CD4-positive, alpha-beta memory T cell (primary cell): ENCODE measurements at regions not wholly inside any gene's neighbourhood (a gene's known extent, or its start where the extent isn't known, plus 50 kb on each side); places are given as distances from the start of the nearest gene placed in this dataset.

ENCODE experiments used
- CTCF ChIA-PET: fragments of 350-600 bp; sonication (Branson Sonifier 250); formaldehyde crosslinking; loops from one replicate; lab custom pipeline; 2021; ENCODE audit warnings: inconsistent platforms; ENCODE audit not compliant: partially characterized antibody; lab: Charles Lee
- POLR2A ChIA-PET: fragments of 350-600 bp; sonication (Branson Sonifier 250); formaldehyde crosslinking; loops from one replicate; lab custom pipeline; 2021; ENCODE audit not compliant: partially characterized antibody; lab: Charles Lee
- DNase-seq, 5 donors: peaks; one replicate each; pipeline versions ENCODE4 v3.0.0 to v3.0.0-alpha.2; 2020 to 2022; ENCODE audit warnings: mixed read lengths in 1 of 5
- H3K27ac ChIP-seq: one replicate; pipeline ENCODE4 v1.7.0; 2013; ENCODE audit warnings: low read depth, low read length
- H3K27me3 ChIP-seq: 2 replicates; pipeline ENCODE4 v1.7.0; 2013; ENCODE audit warnings: mild to moderate bottlenecking, low read length, moderate library complexity; ENCODE audit not compliant: insufficient read depth
- H3K36me3 ChIP-seq: 2 replicates; pipeline ENCODE4 v1.7.0; 2013; ENCODE audit warnings: mild to moderate bottlenecking, low read length, moderate library complexity; ENCODE audit not compliant: insufficient read depth
- H3K4me1 ChIP-seq: 2 replicates; pipeline ENCODE4 v1.7.0; 2013; ENCODE audit warnings: mild to moderate bottlenecking, low read length, moderate library complexity; ENCODE audit not compliant: insufficient read depth
- H3K4me3 ChIP-seq, 2 donors: one replicate each; pipeline ENCODE4 v1.7.0; 2013; ENCODE audit warnings: low read length in 2 of 2, mild to moderate bottlenecking in 1 of 2
- H3K9me3 ChIP-seq, 2 donors: one replicate each; pipeline ENCODE4 v1.7.0; 2013; ENCODE audit warnings: low read length in 2 of 2, control low read depth in 1 of 2; ENCODE audit not compliant: control insufficient read depth in 1 of 2
- H3K27ac Mint-ChIP-seq, 7 donors: one replicate each; pipeline ENCODE4 v1.8.0; 2020 to 2021; ENCODE audit warnings: mixed read lengths in 7 of 7, mild to moderate bottlenecking in 6 of 7, inconsistent platforms in 3 of 7, moderate library complexity in 3 of 7
- H3K27me3 Mint-ChIP-seq, 2 donors: one replicate each; pipeline ENCODE4 v1.8.0; 2020 to 2021; ENCODE audit warnings: mixed read lengths in 2 of 2
- H3K36me3 Mint-ChIP-seq, 2 donors: one replicate each; pipeline ENCODE4 v1.8.0; 2020 to 2021; ENCODE audit warnings: mixed read lengths in 2 of 2, inconsistent platforms in 1 of 2, mild to moderate bottlenecking in 1 of 2
- H3K4me1 Mint-ChIP-seq, 4 donors: one replicate each; pipeline ENCODE4 v1.8.0; 2020 to 2021; ENCODE audit warnings: mixed read lengths in 4 of 4, mild to moderate bottlenecking in 1 of 4
- H3K4me3 Mint-ChIP-seq, 8 donors: one replicate each; pipeline ENCODE4 v1.8.0; 2020 to 2021; ENCODE audit warnings: mixed read lengths in 8 of 8, mild to moderate bottlenecking in 7 of 8, moderate library complexity in 6 of 8, inconsistent platforms in 3 of 8
- H3K9me3 Mint-ChIP-seq, 8 donors: one replicate each; pipeline ENCODE4 v1.8.0; 2020 to 2021; ENCODE audit warnings: mixed read lengths in 8 of 8, mild to moderate bottlenecking in 5 of 8, inconsistent platforms in 3 of 8, moderate library complexity in 1 of 8
- intact Hi-C: fragments of 100-400 bp; cut with micrococcal nuclease; formaldehyde crosslinking; loops from one replicate; pipeline ENCODE4 v1.15.1; 2023

GRCh38 chr5:145687943-145688342 lies 147.2 kb downstream of the PRELID2 start:
- no peak for DNase-seq
- no peaks in the 10 kb centered on the region for H3K4me1 ChIP-seq
- peaks cover 0 to 3% (median 0%) of the 10 kb centered on the region in 8 donors for H3K9me3 Mint-ChIP-seq
- intact Hi-C loops, result no loop called here
- no peak overlapping the region for H3K27ac Mint-ChIP-seq
- H3K4me3 ChIP-seq, result no peak overlapping the region
- H3K27me3 Mint-ChIP-seq, result no peaks in the 10 kb centered on the region
- no peaks in the 10 kb centered on the region for H3K27me3 ChIP-seq
- ChIA-PET POLR2A (no interaction called here), CTCF (no interaction called here)
- no peaks in the 10 kb centered on the region for H3K36me3 Mint-ChIP-seq
- H3K9me3 ChIP-seq, result no peaks in the 10 kb centered on the region
- no peaks in the 10 kb centered on the region for H3K36me3 ChIP-seq
- no peak overlapping the region for H3K27ac ChIP-seq
- no peak overlapping the region for H3K4me3 Mint-ChIP-seq
- H3K4me1 Mint-ChIP-seq, result no peaks in the 10 kb centered on the region

GRCh38 chr5:145685417-145685816 lies 149.7 kb downstream of the PRELID2 start:
- H3K27me3 Mint-ChIP-seq, result no peaks in the 10 kb centered on the region
- H3K36me3 Mint-ChIP-seq, result no peaks in the 10 kb centered on the region
- CTCF ChIA-PET, result interaction anchor here (1.7 kb wide), 1 partner anchor 10 kb away, joined by 6 read pairs; no protein-coding TSS in a partner anchor
- H3K4me3 Mint-ChIP-seq, result no peak overlapping the region
- Histone ChIP-seq H3K36me3 (no peaks in the 10 kb centered on the region), H3K9me3 (no peaks in the 10 kb centered on the region), H3K4me1 (no peaks in the 10 kb centered on the region), H3K27ac (no peak overlapping the region), H3K4me3 (no peak overlapping the region), H3K27me3 (no peaks in the 10 kb centered on the region)
- H3K27ac Mint-ChIP-seq, result no peak overlapping the region
- H3K4me1 Mint-ChIP-seq, result no peaks in the 10 kb centered on the region
- intact Hi-C loops, result no loop called here
- H3K9me3 Mint-ChIP-seq, result no peaks in the 10 kb centered on the region
- POLR2A ChIA-PET, result no interaction called here
- DNase-seq, result no peak

DNA sequence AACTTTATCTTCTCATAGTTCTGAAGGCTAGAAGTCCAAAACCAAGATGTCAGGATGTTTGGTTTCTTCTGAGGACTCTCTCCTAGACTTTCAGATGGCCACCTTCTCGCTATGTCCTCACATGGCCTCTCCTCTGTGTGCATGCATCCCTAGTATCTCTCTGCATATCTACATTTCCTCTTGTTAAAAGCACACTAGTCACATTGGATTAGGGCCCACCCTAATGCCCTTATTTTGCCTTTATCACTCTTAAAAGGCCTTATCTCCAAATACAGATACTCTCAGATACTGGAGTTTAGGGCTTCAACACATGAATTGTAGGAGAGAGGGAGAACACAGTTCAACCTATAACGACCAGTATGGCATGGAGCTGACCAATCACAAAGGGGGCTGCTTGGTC lies 151.7 kb downstream of the PRELID2 start:
- Histone ChIP-seq H3K4me1 (no peaks in the 10 kb centered on the region), H3K36me3 (no peaks in the 10 kb centered on the region), H3K9me3 (no peaks in the 10 kb centered on the region), H3K27me3 (no peaks in the 10 kb centered on the region), H3K27ac (no peak overlapping the region), H3K4me3 (no peak overlapping the region)
- H3K4me3 Mint-ChIP-seq, result no peak overlapping the region
- H3K27ac Mint-ChIP-seq, result no peak overlapping the region
- CTCF ChIA-PET, result interaction anchor here (1.4 kb wide), 1 partner anchor 9 kb away, joined by 4 read pairs; no protein-coding TSS in a partner anchor
- no peak for DNase-seq
- intact Hi-C loops, result loop anchor here (5.0 kb wide), 1 partner anchor 144 kb away; no protein-coding TSS in a partner anchor
- POLR2A ChIA-PET, result no interaction called here
- H3K27me3 Mint-ChIP-seq, result no peaks in the 10 kb centered on the region
- no peaks in the 10 kb centered on the region for H3K4me1 Mint-ChIP-seq
- no peaks in the 10 kb centered on the region for H3K36me3 Mint-ChIP-seq
- no peaks in the 10 kb centered on the region for H3K9me3 Mint-ChIP-seq

- no peak overlapping the region for H3K4me3 ChIP-seq
- H3K27ac ChIP-seq, result no peak overlapping the region
- intact Hi-C loops, result loop anchor here (5.0 kb wide), 1 partner anchor 145 kb away; no protein-coding TSS in a partner anchor
- ChIA-PET CTCF (interaction anchor here (2.1 kb wide), 1 partner anchor 13 kb away, joined by 6 read pairs; no protein-coding TSS in a partner anchor), POLR2A (no interaction called here)
- no peaks in the 10 kb centered on the region for H3K4me1 ChIP-seq
- no peak for DNase-seq
- no peaks in the 10 kb centered on the region for H3K36me3 Mint-ChIP-seq
- no peaks in the 10 kb centered on the region for H3K27me3 Mint-ChIP-seq
- H3K9me3 ChIP-seq, result no peaks in the 10 kb centered on the region
- H3K36me3 ChIP-seq, result no peaks in the 10 kb centered on the region
- no peaks in the 10 kb centered on the region for H3K27me3 ChIP-seq
- H3K27ac Mint-ChIP-seq, result no peak overlapping the region
- no peak overlapping the region for H3K4me3 Mint-ChIP-seq
- H3K4me1 Mint-ChIP-seq, result no peaks in the 10 kb centered on the region
- H3K9me3 Mint-ChIP-seq, result no peaks in the 10 kb centered on the region
Measured at GRCh38 chr5:145682197-145682899, 152.8 kb downstream of the PRELID2 start.

- ChIA-PET POLR2A (no interaction called here), CTCF (interaction anchor here (1.4 to 2.1 kb wide), 2 partner anchors 14 to 449 kb away, joined by 5 to 6 read pairs; no protein-coding TSS in a partner anchor)
- Mint-ChIP-seq H3K36me3 (no peaks in the 10 kb centered on the region), H3K4me3 (no peak overlapping the region), H3K9me3 (no peaks in the 10 kb centered on the region), H3K27me3 (no peaks in the 10 kb centered on the region), H3K27ac (no peak overlapping the region), H3K4me1 (no peaks in the 10 kb centered on the region)
- H3K36me3 ChIP-seq, result no peaks in the 10 kb centered on the region
- no peak overlapping the region for H3K4me3 ChIP-seq
- H3K4me1 ChIP-seq, result no peaks in the 10 kb centered on the region
- no peaks in the 10 kb centered on the region for H3K27me3 ChIP-seq
- H3K27ac ChIP-seq, result no peak overlapping the region
- H3K9me3 ChIP-seq, result no peaks in the 10 kb centered on the region
- intact Hi-C loops, result loop anchor here (5.0 kb wide), 1 partner anchor 146 kb away; no protein-coding TSS in a partner anchor
- DNase-seq, result peak in 1 of 5 donors; percentile 4
Measured at GRCh38 chr5:145681686-145682085, 153.5 kb downstream of the PRELID2 start.

GRCh38 chr5:145681216-145681615 lies 153.9 kb downstream of the PRELID2 start:
- Mint-ChIP-seq H3K4me1 (no peaks in the 10 kb centered on the region), H3K27ac (no peak overlapping the region), H3K27me3 (no peaks in the 10 kb centered on the region), H3K4me3 (no peak overlapping the region), H3K36me3 (no peaks in the 10 kb centered on the region), H3K9me3 (no peaks in the 10 kb centered on the region)
- Histone ChIP-seq H3K4me1 (no peaks in the 10 kb centered on the region), H3K27me3 (no peaks in the 10 kb centered on the region), H3K27ac (no peak overlapping the region), H3K9me3 (no peaks in the 10 kb centered on the region), H3K36me3 (no peaks in the 10 kb centered on the region), H3K4me3 (no peak overlapping the region)
- intact Hi-C loops, result loop anchor here (5.0 kb wide), 1 partner anchor 146 kb away; no protein-coding TSS in a partner anchor
- ChIA-PET POLR2A (no interaction called here), CTCF (interaction anchor here (1.4 to 2.1 kb wide), 2 partner anchors 14 to 449 kb away, joined by 5 to 6 read pairs; no protein-coding TSS in a partner anchor)
- no peak for DNase-seq

DNA sequence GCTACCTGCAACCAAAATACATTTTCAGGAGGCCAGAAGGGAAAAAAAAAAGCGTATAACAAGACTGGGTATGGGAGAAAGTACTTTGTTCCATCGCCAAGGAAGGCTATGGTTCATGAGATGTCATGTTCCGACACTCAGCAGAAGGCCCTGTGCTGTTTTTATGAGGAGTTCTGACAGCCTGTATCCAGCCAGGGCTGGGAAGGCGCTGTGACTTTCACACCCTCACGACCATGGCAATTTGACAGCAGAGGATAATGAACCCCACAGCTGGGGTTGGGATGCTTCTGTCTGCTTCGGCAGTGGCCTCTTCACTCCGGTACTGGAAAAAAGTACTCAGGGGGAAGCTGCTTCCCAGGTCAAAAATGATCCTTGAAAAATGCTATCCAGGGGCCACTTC lies 154.4 kb downstream of the PRELID2 start:
- H3K4me3 ChIP-seq, result no peak overlapping the region
- Mint-ChIP-seq H3K27ac (no peak overlapping the region), H3K27me3 (no peaks in the 10 kb centered on the region), H3K4me1 (no peaks in the 10 kb centered on the region), H3K4me3 (no peak overlapping the region), H3K9me3 (no peaks in the 10 kb centered on the region), H3K36me3 (no peaks in the 10 kb centered on the region)
- H3K36me3 ChIP-seq, result no peaks in the 10 kb centered on the region
- ChIA-PET POLR2A (no interaction called here), CTCF (interaction anchor here (1.4 to 2.1 kb wide), 2 partner anchors 15 to 450 kb away, joined by 5 to 6 read pairs; no protein-coding TSS in a partner anchor)
- no peak overlapping the region for H3K27ac ChIP-seq
- no peaks in the 10 kb centered on the region for H3K27me3 ChIP-seq
- no peaks in the 10 kb centered on the region for H3K4me1 ChIP-seq
- no peaks in the 10 kb centered on the region for H3K9me3 ChIP-seq
- DNase-seq, result no peak
- intact Hi-C loops, result loop anchor here (5.0 kb wide), 1 partner anchor 147 kb away; no protein-coding TSS in a partner anchor
